ENCODE measurements at regions not wholly inside any gene's neighbourhood (a gene's known extent, or its start where the extent isn't known, plus 50 kb on each side); places are given as distances from the start of the nearest gene placed in this dataset.

DNA sequence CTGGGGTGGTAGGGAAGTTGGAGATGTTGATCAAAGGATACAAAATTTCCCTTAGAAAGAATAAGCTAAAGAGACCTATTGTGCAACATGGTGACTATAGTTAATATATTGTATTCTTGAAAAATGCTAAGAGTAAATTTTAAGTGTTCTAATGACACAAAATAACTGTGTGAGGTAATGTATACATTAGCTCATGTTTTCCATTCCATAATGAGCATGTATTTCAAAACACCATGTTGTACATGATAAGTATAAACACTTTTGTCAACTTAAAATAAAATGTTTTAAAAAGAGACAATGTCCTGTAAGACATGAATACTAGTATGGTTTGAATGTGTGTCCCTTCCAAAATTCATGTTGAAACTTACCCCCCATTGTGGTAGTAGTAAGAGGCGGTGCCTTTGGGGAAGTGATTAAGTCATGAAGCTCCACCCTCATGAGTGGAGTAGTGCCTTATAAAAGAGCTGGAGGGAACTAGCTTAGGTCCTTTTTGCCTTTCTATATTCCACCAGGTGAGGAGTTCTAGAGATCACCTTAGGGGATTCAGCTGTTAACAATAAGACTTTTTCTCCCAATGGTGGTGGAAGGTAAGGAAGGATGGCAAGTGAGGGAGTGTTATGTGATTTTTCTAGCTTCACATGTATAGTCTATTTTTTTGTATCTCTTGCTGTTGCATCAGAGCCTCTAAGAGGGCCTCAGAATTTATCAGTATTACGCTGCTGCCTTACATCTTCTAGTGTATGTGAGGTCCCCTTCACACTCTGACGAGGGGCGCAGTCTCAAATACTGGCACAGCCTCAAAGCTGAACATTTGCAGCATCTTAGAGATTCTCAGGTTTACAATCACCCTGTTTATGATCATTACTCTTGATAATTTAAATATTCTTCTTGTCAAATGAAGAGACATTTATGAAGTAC, 94.9 kb upstream of the NREP start:
- TF ChIP-seq, protein P1, sequence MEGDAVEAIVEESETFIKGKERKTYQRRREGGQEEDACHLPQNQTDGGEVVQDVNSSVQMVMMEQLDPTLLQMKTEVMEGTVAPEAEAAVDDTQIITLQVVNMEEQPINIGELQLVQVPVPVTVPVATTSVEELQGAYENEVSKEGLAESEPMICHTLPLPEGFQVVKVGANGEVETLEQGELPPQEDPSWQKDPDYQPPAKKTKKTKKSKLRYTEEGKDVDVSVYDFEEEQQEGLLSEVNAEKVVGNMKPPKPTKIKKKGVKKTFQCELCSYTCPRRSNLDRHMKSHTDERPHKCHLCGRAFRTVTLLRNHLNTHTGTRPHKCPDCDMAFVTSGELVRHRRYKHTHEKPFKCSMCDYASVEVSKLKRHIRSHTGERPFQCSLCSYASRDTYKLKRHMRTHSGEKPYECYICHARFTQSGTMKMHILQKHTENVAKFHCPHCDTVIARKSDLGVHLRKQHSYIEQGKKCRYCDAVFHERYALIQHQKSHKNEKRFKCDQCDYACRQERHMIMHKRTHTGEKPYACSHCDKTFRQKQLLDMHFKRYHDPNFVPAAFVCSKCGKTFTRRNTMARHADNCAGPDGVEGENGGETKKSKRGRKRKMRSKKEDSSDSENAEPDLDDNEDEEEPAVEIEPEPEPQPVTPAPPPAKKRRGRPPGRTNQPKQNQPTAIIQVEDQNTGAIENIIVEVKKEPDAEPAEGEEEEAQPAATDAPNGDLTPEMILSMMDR (IDR thresholded peaks at IDR 0.05; ENCODE audit: low read depth, low read length): no peak
- no peak for TF ChIP-seq MYC (IDR thresholded peaks at IDR 0.05; ENCODE audit: low read depth, low read length)
